Lower leg skin (tissue), 3 donors: ENCODE measurements at regions not wholly inside any gene's neighbourhood (a gene's known extent, or its start where the extent isn't known, plus 50 kb on each side); places are given as distances from the start of the nearest gene placed in this dataset.

Experiments used
- POLR2A ChIP-seq, 2 donors: fragments of 450-650 bp; IDR thresholded peaks; one replicate each; pipeline ENCODE4 v1.6.1; 2016 to 2017; ENCODE audit warnings: antibody characterized with exemption in 2 of 2, mild to moderate bottlenecking in 1 of 2, moderate library complexity in 1 of 2
- TF ChIP-seq, protein P1 (sequence below), 3 donors: fragments of 450-650 bp; IDR thresholded peaks; one replicate each; pipeline ENCODE4 v1.5.1; 2016; ENCODE audit warnings: antibody characterized with exemption in 3 of 3, mild to moderate bottlenecking in 3 of 3, moderate library complexity in 2 of 3

DNA sequence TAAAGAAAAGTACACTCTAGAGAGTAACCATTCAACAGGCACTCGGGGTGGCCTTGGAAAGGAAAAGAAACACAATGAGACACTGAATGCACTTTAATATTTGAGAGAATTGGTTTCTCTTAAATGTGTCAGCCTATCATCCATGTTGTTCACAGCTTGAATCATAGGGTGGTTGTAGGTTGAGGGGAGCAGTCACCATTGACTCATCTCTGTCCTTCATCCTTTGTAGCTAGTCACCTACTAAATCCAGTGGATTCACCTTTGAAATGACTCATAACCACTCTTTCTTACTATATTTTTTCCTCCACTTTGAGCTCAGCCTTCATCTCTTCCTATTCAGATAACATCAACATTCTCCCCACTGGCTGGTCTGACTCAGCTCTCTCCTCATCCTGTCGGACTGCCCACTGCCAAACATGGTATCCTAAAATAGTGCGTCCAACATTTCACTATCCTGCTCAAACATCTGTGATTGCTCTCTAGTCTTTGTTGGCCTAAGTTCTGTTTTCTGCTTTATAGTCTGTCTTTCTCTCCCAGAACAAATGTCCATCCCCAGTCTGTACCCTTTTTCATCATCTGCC lies 182.7 kb upstream of the GADL1 start:
- TF ChIP-seq, protein P1, sequence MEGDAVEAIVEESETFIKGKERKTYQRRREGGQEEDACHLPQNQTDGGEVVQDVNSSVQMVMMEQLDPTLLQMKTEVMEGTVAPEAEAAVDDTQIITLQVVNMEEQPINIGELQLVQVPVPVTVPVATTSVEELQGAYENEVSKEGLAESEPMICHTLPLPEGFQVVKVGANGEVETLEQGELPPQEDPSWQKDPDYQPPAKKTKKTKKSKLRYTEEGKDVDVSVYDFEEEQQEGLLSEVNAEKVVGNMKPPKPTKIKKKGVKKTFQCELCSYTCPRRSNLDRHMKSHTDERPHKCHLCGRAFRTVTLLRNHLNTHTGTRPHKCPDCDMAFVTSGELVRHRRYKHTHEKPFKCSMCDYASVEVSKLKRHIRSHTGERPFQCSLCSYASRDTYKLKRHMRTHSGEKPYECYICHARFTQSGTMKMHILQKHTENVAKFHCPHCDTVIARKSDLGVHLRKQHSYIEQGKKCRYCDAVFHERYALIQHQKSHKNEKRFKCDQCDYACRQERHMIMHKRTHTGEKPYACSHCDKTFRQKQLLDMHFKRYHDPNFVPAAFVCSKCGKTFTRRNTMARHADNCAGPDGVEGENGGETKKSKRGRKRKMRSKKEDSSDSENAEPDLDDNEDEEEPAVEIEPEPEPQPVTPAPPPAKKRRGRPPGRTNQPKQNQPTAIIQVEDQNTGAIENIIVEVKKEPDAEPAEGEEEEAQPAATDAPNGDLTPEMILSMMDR (IDR thresholded peaks at IDR 0.05): no peak
- no peak for TF ChIP-seq POLR2A (IDR thresholded peaks at IDR 0.05)
